ENCODE measurements at regions not wholly inside any gene's neighbourhood (a gene's known extent, or its start where the extent isn't known, plus 50 kb on each side); places are given as distances from the start of the nearest gene placed in this dataset.

- no peak for TF ChIP-seq POLR2A (IDR thresholded peaks at IDR 0.05)
- TF ChIP-seq CTCF (IDR thresholded peaks at IDR 0.05) = no peak
These were observed 590.8 kb upstream of the ADGRB3 start for GRCh38 chr6:68044264-68044663.
